Mesenchymal stem cell (in vitro differentiated cells and primary cell): ENCODE measurements at regions not wholly inside any gene's neighbourhood (a gene's known extent, or its start where the extent isn't known, plus 50 kb on each side); places are given as distances from the start of the nearest gene placed in this dataset.

Experiments used
- DNase-seq: peaks from one replicate; pipeline ENCODE4 v3.0.0-alpha.2; 2013
- H2AFZ ChIP-seq: one replicate; pipeline ENCODE4 v1.6.1; 2013; ENCODE audit warnings: low read depth, mild to moderate bottlenecking, control low read depth, inconsistent platforms, low read length, moderate library complexity
- H2AK5ac ChIP-seq: 2 replicates; pipeline ENCODE4 v1.6.1; 2013; ENCODE audit warnings: low read length, moderate library complexity, mild to moderate bottlenecking, inconsistent platforms; ENCODE audit not compliant: severe bottlenecking
- H2BK120ac ChIP-seq: one replicate; pipeline ENCODE4 v1.6.1; 2013; ENCODE audit warnings: low read depth, mild to moderate bottlenecking, inconsistent platforms, low read length, moderate library complexity
- H2BK12ac ChIP-seq, 2 experiments: one replicate each; pipeline ENCODE4 v1.6.1; 2013; ENCODE audit warnings: inconsistent platforms in 2 of 2, low read length in 2 of 2, mild to moderate bottlenecking in 2 of 2, moderate library complexity in 2 of 2, control low read depth in 1 of 2
- H2BK15ac ChIP-seq: one replicate; pipeline ENCODE4 v1.6.1; 2013; ENCODE audit warnings: mild to moderate bottlenecking, low read depth, inconsistent platforms; ENCODE audit not compliant: poor library complexity, severe bottlenecking
- H2BK5ac ChIP-seq: 2 replicates; pipeline ENCODE4 v1.6.1; 2013; ENCODE audit warnings: low read depth, mild to moderate bottlenecking, low read length, control low read depth, inconsistent platforms; ENCODE audit not compliant: poor library complexity, severe bottlenecking
- H3K14ac ChIP-seq, 2 experiments: one replicate each; pipeline ENCODE4 v1.6.1; 2013; ENCODE audit warnings: inconsistent platforms in 2 of 2, low read length in 2 of 2, control low read depth in 1 of 2, mild to moderate bottlenecking in 1 of 2, moderate library complexity in 1 of 2
- H3K18ac ChIP-seq, 2 experiments: one replicate each; pipeline ENCODE4 v1.6.1; 2013; ENCODE audit warnings: inconsistent platforms in 2 of 2, low read length in 2 of 2, control low read depth in 1 of 2, low read depth in 1 of 2, mild to moderate bottlenecking in 1 of 2
- H3K23ac ChIP-seq, 2 experiments: one replicate each; pipeline ENCODE4 v1.6.1; 2013; ENCODE audit warnings: inconsistent platforms in 2 of 2, low read length in 2 of 2, mild to moderate bottlenecking in 2 of 2, moderate library complexity in 2 of 2, control low read depth in 1 of 2
- H3K27ac ChIP-seq: 2 replicates; pipeline ENCODE4 v1.5.1; 2013; ENCODE audit warnings: mild to moderate bottlenecking, moderate library complexity, low read length, control low read depth, inconsistent platforms; ENCODE audit not compliant: poor library complexity, severe bottlenecking
- H3K27me3 ChIP-seq, 2 experiments: 2 replicates each; pipeline versions ENCODE4 v1.6.1 to v1.7.0; 2013; ENCODE audit warnings: low read length in 2 of 2, mild to moderate bottlenecking in 2 of 2, moderate library complexity in 2 of 2, control low read depth in 1 of 2, inconsistent platforms in 1 of 2; ENCODE audit not compliant: control insufficient read depth in 1 of 2, insufficient read depth in 1 of 2
- H3K36me3 ChIP-seq, 2 experiments: 2 replicates each; pipeline versions ENCODE4 v1.6.1 to v1.7.0; 2013; ENCODE audit warnings: low read length in 2 of 2, control low read depth in 1 of 2, inconsistent platforms in 1 of 2, low read depth in 1 of 2, mild to moderate bottlenecking in 1 of 2; ENCODE audit not compliant: insufficient read depth in 2 of 2, control insufficient read depth in 1 of 2
- H3K4ac ChIP-seq, 2 experiments: one replicate each; pipeline ENCODE4 v1.6.1; 2013; ENCODE audit warnings: inconsistent platforms in 2 of 2, low read length in 2 of 2, mild to moderate bottlenecking in 2 of 2, moderate library complexity in 2 of 2, control low read depth in 1 of 2, low read depth in 1 of 2
- H3K4me1 ChIP-seq: 2 replicates; pipeline ENCODE4 v1.6.1; 2013; ENCODE audit warnings: low read depth, low read length, control low read depth; ENCODE audit not compliant: control insufficient read depth, insufficient read depth
- H3K4me2 ChIP-seq: 2 replicates; pipeline ENCODE4 v1.6.1; 2013; ENCODE audit warnings: low read length, mild to moderate bottlenecking, inconsistent platforms; ENCODE audit not compliant: poor library complexity, severe bottlenecking
- H3K4me3 ChIP-seq, 2 experiments: 2 replicates each; pipeline versions ENCODE4 v1.5.1 to v1.7.0; 2013; ENCODE audit warnings: low read length in 2 of 2, mild to moderate bottlenecking in 2 of 2, control low read depth in 1 of 2, low read depth in 1 of 2; ENCODE audit not compliant: insufficient read depth in 1 of 2
- H3K79me1 ChIP-seq: replicated peaks from 2 replicates; pipeline ENCODE4 v1.6.1; 2013; ENCODE audit warnings: mild to moderate bottlenecking, control low read depth, low read length, inconsistent platforms; ENCODE audit not compliant: poor library complexity, severe bottlenecking
- H3K9ac ChIP-seq: 2 replicates; pipeline ENCODE4 v1.7.0; 2013; ENCODE audit warnings: mild to moderate bottlenecking, low read length, moderate library complexity
- H3K9me3 ChIP-seq: 2 replicates; pipeline ENCODE4 v1.7.0; 2013; ENCODE audit warnings: mild to moderate bottlenecking, low read length; ENCODE audit not compliant: control insufficient read depth
- H4K8ac ChIP-seq: one replicate; pipeline ENCODE4 v1.6.1; 2013; ENCODE audit warnings: inconsistent platforms, mild to moderate bottlenecking, low read length, moderate library complexity
- H4K91ac ChIP-seq: one replicate; pipeline ENCODE4 v1.6.1; 2013; ENCODE audit warnings: mild to moderate bottlenecking, low read length, inconsistent platforms
- WGBS: methylation state at CpG from one replicate; pipeline ENCODE4 v1.1.7; 2013; ENCODE audit warnings: mixed read lengths; 5-methylcytosine and 5-hydroxymethylcytosine counted together

DNA sequence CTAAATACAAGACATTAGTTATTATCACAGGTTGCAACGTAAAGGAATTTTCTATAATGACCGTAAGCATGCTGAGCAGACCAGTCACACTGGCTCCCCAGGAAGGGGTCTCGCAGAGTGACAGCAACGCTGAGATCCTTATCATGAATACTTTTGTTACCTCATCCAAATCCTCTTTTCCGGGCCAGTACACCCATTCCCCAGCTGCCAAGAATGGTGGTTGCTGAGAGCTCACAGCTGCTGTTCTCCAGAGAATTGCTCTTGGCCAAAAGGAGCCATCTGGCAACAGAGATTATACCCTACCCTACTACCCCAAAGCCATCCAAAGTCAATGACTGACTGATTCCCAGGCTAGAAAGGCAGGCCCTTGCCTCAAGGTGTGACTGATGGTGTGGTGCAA, 91.6 kb downstream of the FUNDC1 start:
- no peak overlapping the region for H2AFZ ChIP-seq
- H3K79me1 ChIP-seq = no peaks in the 10 kb centered on the region
- H2BK15ac ChIP-seq = no peak overlapping the region
- peaks cover 0 to 38% of the 10 kb centered on the region in 2 experiments for H3K27me3 ChIP-seq
- peaks cover 3% of the 10 kb centered on the region for H3K9me3 ChIP-seq
- H2BK5ac ChIP-seq = no peak overlapping the region
- 77% methylated on average over 5 of the region's 5 CpGs for WGBS
- no peak overlapping the region for H3K23ac ChIP-seq
- no peak overlapping the region for H3K14ac ChIP-seq
- H3K18ac ChIP-seq = no peak overlapping the region
- H2AK5ac ChIP-seq = no peak overlapping the region
- no peak overlapping the region for H3K4me3 ChIP-seq
- no peak overlapping the region for H4K8ac ChIP-seq
- no peak overlapping the region for H3K4me2 ChIP-seq
- no peak overlapping the region for H2BK120ac ChIP-seq
- H2BK12ac ChIP-seq = no peak overlapping the region
- no peak overlapping the region for H3K27ac ChIP-seq
- H3K4me1 ChIP-seq = peaks cover 3% of the 10 kb centered on the region
- H3K9ac ChIP-seq = no peak overlapping the region
- DNase-seq = no peak
- H3K4ac ChIP-seq = no peak overlapping the region
- no peaks in the 10 kb centered on the region for H3K36me3 ChIP-seq
- no peak overlapping the region for H4K91ac ChIP-seq

DNA sequence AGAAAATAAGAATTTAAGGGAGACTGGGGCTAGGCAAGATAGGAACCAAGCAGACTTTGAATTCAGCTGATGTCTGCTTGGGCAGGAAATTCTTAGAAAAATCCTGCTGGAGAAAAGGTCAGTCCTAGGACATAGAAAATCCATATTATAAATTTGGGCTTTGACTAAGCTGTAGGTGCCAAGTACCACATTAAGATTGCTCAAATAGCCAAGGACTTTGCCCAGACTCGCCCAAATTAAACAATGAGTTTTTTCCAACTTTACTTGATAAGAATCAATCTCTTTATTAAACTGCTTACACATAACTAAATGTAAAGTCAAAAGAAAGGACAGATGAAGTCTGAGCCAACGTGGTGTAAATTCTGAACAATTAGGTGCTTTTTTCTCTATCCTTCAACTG, 95.4 kb downstream of the FUNDC1 start:
- Histone ChIP-seq H3K4me1 (no peaks in the 10 kb centered on the region), H3K4me2 (no peak overlapping the region), H3K79me1 (no peaks in the 10 kb centered on the region), H3K27ac (no peak overlapping the region), H3K9me3 (peaks cover 3% of the 10 kb centered on the region), H3K4me3 (no peak overlapping the region), H3K27me3 (peaks cover 0 to 23% of the 10 kb centered on the region in 2 experiments), H2AFZ (no peak overlapping the region), H3K4ac (no peak overlapping the region), H3K36me3 (no peaks in the 10 kb centered on the region), H4K91ac (no peak overlapping the region), H3K14ac (no peak overlapping the region), H4K8ac (no peak overlapping the region), H3K23ac (no peak overlapping the region), H2BK12ac (no peak overlapping the region), H2AK5ac (no peak overlapping the region), H2BK15ac (no peak overlapping the region), H2BK120ac (no peak overlapping the region), H3K9ac (no peak overlapping the region), H2BK5ac (no peak overlapping the region), H3K18ac (no peak overlapping the region)
- DNase-seq = no peak
- 80% methylated on average over 1 of the region's 2 CpGs for WGBS

GRCh38 chrX:44440006-44440405, 96.5 kb upstream of the EFHC2 start:
- no peak for DNase-seq
- no CpG with 5 or more reads among the region's 2 CpGs for WGBS

GRCh38 chrX:44439242-44439794, 95.8 kb upstream of the EFHC2 start:
- H3K4me1 ChIP-seq = no peaks in the 10 kb centered on the region
- DNase-seq = no peak
- WGBS = no CpG with 5 or more reads among the region's 2 CpGs

More at GRCh38 chrX:44440006-44440405, 96.5 kb upstream of the EFHC2 start:
- no peak overlapping the region for H2BK120ac ChIP-seq
- no peak overlapping the region for H3K4me2 ChIP-seq
- H3K14ac ChIP-seq = no peak overlapping the region
- no peak overlapping the region for H2BK12ac ChIP-seq
- H4K8ac ChIP-seq = no peak overlapping the region
- H3K27me3 ChIP-seq = no peaks in the 10 kb centered on the region
- no peaks in the 10 kb centered on the region for H3K36me3 ChIP-seq
- no peak overlapping the region for H3K27ac ChIP-seq
- no peak overlapping the region for H4K91ac ChIP-seq
- H2BK5ac ChIP-seq = no peak overlapping the region
- H3K23ac ChIP-seq = no peak overlapping the region
- H3K9me3 ChIP-seq = no peaks in the 10 kb centered on the region
- no peak overlapping the region for H3K18ac ChIP-seq
- H3K4me1 ChIP-seq = no peaks in the 10 kb centered on the region
- H3K4ac ChIP-seq = no peak overlapping the region
- H2BK15ac ChIP-seq = no peak overlapping the region
- H2AFZ ChIP-seq = no peak overlapping the region
- H2AK5ac ChIP-seq = no peak overlapping the region
- no peak overlapping the region for H3K4me3 ChIP-seq
- no peaks in the 10 kb centered on the region for H3K79me1 ChIP-seq
- H3K9ac ChIP-seq = no peak overlapping the region

More at GRCh38 chrX:44439242-44439794, 95.8 kb upstream of the EFHC2 start:
- Histone ChIP-seq H3K4me3 (no peak overlapping the region), H3K9me3 (no peaks in the 10 kb centered on the region), H3K4me2 (no peak overlapping the region), H2AK5ac (no peak overlapping the region), H2BK5ac (no peak overlapping the region), H2AFZ (no peak overlapping the region), H3K27me3 (no peaks in the 10 kb centered on the region), H4K8ac (no peak overlapping the region), H2BK120ac (no peak overlapping the region), H3K36me3 (no peaks in the 10 kb centered on the region), H3K9ac (no peak overlapping the region), H2BK15ac (no peak overlapping the region), H3K79me1 (no peaks in the 10 kb centered on the region), H2BK12ac (no peak overlapping the region), H3K4ac (no peak overlapping the region), H3K23ac (no peak overlapping the region), H3K27ac (no peak overlapping the region), H3K18ac (no peak overlapping the region), H3K14ac (no peak overlapping the region), H4K91ac (no peak overlapping the region)
